SU-DHL-6 (cell line): ENCODE measurements at regions not wholly inside any gene's neighbourhood (a gene's known extent, or its start where the extent isn't known, plus 50 kb on each side); places are given as distances from the start of the nearest gene placed in this dataset.

ENCODE experiments used
- H2AFZ ChIP-seq: fragments of 200-600 bp; sonication (generic); 2 replicates; pipeline ENCODE4 v1.6.1; 2014; ENCODE audit warnings: low read depth, mild to moderate bottlenecking, moderate library complexity, mixed read lengths, antibody characterized with exemption, low read length; ENCODE audit not compliant: severe bottlenecking
- H3F3A ChIP-seq: fragments of 200-600 bp; shearing (Covaris generic); 2 replicates; pipeline ENCODE4 v1.6.0; 2016; ENCODE audit warnings: antibody characterized with exemption, mild to moderate bottlenecking; ENCODE audit not compliant: insufficient read depth
- H3K27ac ChIP-seq: fragments of 200-600 bp; sonication (generic); 2 replicates; pipeline ENCODE4 v1.5.1; 2016; ENCODE audit warnings: low read depth, mild to moderate bottlenecking, low read length, moderate library complexity, mixed read lengths
- H3K27me3 ChIP-seq: fragments of 200-600 bp; sonication (generic), shearing (Covaris generic); 2 replicates; pipeline ENCODE4 v1.6.0; 2014; ENCODE audit warnings: mild to moderate bottlenecking, low read length
- H3K36me3 ChIP-seq: fragments of 200-600 bp; sonication (generic); 2 replicates; pipeline ENCODE4 v1.6.1; 2014; ENCODE audit warnings: mild to moderate bottlenecking, low read length, mixed read lengths
- H3K4me2 ChIP-seq: fragments of 300-600, 200-600 bp; shearing (Covaris generic), sonication (generic); 2 replicates; pipeline ENCODE4 v1.6.0; 2014; ENCODE audit warnings: low read length, low read depth, mild to moderate bottlenecking; ENCODE audit not compliant: poor library complexity, severe bottlenecking
- H3K4me3 ChIP-seq: fragments of 200-600 bp; sonication (generic); 2 replicates; pipeline ENCODE4 v1.5.1; 2014; ENCODE audit warnings: antibody characterized with exemption, low read length, mild to moderate bottlenecking, mixed read lengths; ENCODE audit not compliant: insufficient read depth, poor library complexity, severe bottlenecking
- H3K79me2 ChIP-seq: fragments of 200-600 bp; sonication (generic); 2 replicates; pipeline ENCODE4 v1.6.1; 2014; ENCODE audit warnings: mild to moderate bottlenecking, low read length, moderate library complexity; ENCODE audit not compliant: insufficient read depth
- H3K9ac ChIP-seq: fragments of 200-600 bp; sonication (generic); 2 replicates; pipeline ENCODE4 v1.7.0; 2014; ENCODE audit warnings: mild to moderate bottlenecking, low read length
- H3K9me2 ChIP-seq: fragments of 200-600 bp; sonication (generic); replicated peaks from 2 replicates; pipeline ENCODE4 v1.6.1; 2014; ENCODE audit warnings: low read length; ENCODE audit not compliant: insufficient read depth
- H3K9me3 ChIP-seq: fragments of 200-600 bp; sonication (generic); 2 replicates; pipeline ENCODE4 v1.6.1; 2014; ENCODE audit warnings: low read length, mixed read lengths; ENCODE audit not compliant: insufficient read depth
- H4K20me1 ChIP-seq: fragments of 200-600 bp; sonication (generic); 2 replicates; pipeline ENCODE4 v1.6.1; 2014; ENCODE audit warnings: low read depth, mild to moderate bottlenecking, antibody characterized with exemption, low read length, moderate library complexity, mixed read lengths
- EZH2phosphoT487 ChIP-seq: fragments of 200-600 bp; sonication (generic), shearing (Covaris generic); conservative IDR thresholded peaks from 2 replicates; pipeline ENCODE4 v1.6.1; 2018; ENCODE audit warnings: mild to moderate bottlenecking, antibody characterized with exemption, low read length, moderate library complexity, mixed read lengths
- TF ChIP-seq, protein P1 (sequence below): fragments of 200-600 bp; sonication (generic); IDR thresholded peaks from one replicate; pipeline ENCODE4 v1.5.1; 2017; ENCODE audit warnings: antibody characterized with exemption, mild to moderate bottlenecking, low read length, moderate library complexity; ENCODE audit not compliant: insufficient read depth, poor library complexity, severe bottlenecking

DNA sequence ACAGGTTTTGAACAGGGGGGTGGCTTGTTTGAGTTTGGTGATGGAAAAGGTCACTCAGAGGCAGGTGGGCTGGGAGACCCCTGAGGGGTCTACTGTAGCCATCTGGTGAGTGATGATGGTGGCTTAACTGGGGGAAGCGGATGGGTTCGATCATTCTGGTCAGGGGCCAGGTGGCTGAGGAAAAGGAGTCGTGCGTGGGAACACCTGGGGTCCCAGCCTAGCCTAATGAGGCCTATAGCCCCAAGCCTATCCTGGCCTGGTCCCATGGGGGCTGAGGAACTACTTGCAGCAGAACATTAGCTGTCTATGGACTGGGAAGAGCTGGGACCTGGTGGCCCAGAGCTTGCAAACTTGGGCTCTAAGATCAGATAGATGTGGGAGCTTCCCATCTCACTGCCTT is 158.4 kb upstream of the MYL2 start:
- Histone ChIP-seq H3K9me3 (no peaks in the 10 kb centered on the region), H3F3A (0 out of 2 replicates have a peak, but pooled peaks cover 3% of the 10 kb centered on the region), H3K4me3 (no peak overlapping the region), H3K9ac (no peak overlapping the region), H3K36me3 (no peaks in the 10 kb centered on the region), H3K27ac (no peak overlapping the region), H3K9me2 (no peaks in the 10 kb centered on the region), H4K20me1 (no peaks in the 10 kb centered on the region), H3K79me2 (no peaks in the 10 kb centered on the region), H2AFZ (no peak overlapping the region), H3K4me2 (no peak overlapping the region), H3K27me3 (no peaks in the 10 kb centered on the region)
- TF ChIP-seq EZH2phosphoT487, result no peak
- TF ChIP-seq, protein P1, sequence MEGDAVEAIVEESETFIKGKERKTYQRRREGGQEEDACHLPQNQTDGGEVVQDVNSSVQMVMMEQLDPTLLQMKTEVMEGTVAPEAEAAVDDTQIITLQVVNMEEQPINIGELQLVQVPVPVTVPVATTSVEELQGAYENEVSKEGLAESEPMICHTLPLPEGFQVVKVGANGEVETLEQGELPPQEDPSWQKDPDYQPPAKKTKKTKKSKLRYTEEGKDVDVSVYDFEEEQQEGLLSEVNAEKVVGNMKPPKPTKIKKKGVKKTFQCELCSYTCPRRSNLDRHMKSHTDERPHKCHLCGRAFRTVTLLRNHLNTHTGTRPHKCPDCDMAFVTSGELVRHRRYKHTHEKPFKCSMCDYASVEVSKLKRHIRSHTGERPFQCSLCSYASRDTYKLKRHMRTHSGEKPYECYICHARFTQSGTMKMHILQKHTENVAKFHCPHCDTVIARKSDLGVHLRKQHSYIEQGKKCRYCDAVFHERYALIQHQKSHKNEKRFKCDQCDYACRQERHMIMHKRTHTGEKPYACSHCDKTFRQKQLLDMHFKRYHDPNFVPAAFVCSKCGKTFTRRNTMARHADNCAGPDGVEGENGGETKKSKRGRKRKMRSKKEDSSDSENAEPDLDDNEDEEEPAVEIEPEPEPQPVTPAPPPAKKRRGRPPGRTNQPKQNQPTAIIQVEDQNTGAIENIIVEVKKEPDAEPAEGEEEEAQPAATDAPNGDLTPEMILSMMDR, result no peak

DNA sequence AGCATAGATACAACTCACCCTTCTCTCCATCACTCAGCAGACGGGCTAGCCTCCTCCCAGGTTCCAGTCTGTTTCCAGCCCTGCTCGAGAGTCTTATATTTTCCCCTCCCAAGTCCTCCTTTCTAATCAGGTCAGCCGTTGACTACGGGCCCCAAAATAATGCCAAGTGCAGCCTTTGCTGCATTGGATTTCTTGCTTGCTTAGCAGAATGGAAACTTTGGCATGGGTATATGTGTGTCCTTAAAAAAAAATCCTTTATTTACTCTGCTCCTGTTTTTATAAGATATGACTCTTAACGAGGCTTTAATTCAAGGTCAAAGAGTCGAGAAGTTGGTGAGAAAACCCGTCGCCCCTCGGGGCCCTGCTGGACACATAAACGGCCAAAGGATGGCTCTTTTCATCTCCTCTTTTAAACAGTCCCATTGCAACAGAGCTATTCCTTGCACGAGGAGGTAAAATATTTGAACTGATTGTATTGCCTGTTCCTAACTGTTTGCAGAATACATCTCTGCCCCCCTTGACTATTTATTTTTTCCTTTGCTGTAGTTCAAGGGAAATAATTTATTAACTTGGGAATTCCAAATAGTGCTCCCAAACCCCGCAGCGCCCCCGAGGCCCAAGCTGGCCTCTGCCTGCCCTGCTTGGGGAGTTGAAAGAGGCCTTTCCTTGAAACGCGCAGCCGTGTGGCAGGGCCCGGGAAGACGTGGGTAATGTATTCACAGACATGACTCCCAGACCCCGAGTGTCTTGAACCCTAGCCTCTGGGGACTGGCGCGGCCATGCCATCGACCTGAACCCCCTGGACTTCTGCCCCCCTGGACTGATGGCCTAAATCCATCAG is 156.5 kb upstream of the MYL2 start:
- Histone ChIP-seq H2AFZ (no peak overlapping the region), H3K79me2 (no peaks in the 10 kb centered on the region), H3K4me3 (no peak overlapping the region), H3K4me2 (no peak overlapping the region), H3K9ac (no peak overlapping the region), H4K20me1 (no peaks in the 10 kb centered on the region), H3K27ac (no peak overlapping the region), H3K36me3 (no peaks in the 10 kb centered on the region), H3K9me3 (no peaks in the 10 kb centered on the region), H3K27me3 (no peaks in the 10 kb centered on the region), H3K9me2 (no peaks in the 10 kb centered on the region), H3F3A (no peaks in the 10 kb centered on the region)
- TF ChIP-seq, protein P1, result no peak
- no peak for TF ChIP-seq EZH2phosphoT487

DNA sequence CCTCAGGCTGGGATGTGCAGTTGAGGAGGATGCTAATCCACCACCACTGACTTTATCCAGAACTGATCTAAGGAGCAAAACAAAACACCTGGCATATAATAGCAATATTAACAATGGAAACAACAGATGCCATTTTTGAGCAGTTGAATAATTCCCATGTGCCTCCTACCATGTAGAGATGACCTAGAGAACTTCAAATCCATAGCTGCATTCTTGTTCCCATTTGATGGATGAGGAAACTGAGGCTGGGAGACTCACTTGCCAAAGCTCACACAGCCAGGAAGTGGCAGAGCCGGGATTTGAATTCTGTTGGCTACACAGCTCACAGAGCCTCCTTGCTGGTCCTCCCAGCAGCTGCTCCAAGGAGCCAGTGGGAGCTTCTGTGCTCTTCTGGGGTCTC is 155.8 kb upstream of the MYL2 start:
- no peaks in the 10 kb centered on the region for H3F3A ChIP-seq
- no peak overlapping the region for H3K4me3 ChIP-seq
- H3K36me3 ChIP-seq, result no peaks in the 10 kb centered on the region
- no peak overlapping the region for H3K4me2 ChIP-seq
- H3K27me3 ChIP-seq, result no peaks in the 10 kb centered on the region
- no peaks in the 10 kb centered on the region for H3K79me2 ChIP-seq
- no peaks in the 10 kb centered on the region for H3K9me3 ChIP-seq
- H4K20me1 ChIP-seq, result no peaks in the 10 kb centered on the region
- TF ChIP-seq, protein P1, result no peak
- no peak for TF ChIP-seq EZH2phosphoT487
- H2AFZ ChIP-seq, result no peak overlapping the region
- H3K9ac ChIP-seq, result no peak overlapping the region
- H3K27ac ChIP-seq, result no peak overlapping the region
- H3K9me2 ChIP-seq, result no peaks in the 10 kb centered on the region
